ENCODE measurements at regions not wholly inside any gene's neighbourhood (a gene's known extent, or its start where the extent isn't known, plus 50 kb on each side); places are given as distances from the start of the nearest gene placed in this dataset.

GRCh38 chr12:107938446-107938845 lies 163.9 kb downstream of the ASCL4 start:
- 92 to 100% methylated on average over 1 of the region's 1 CpG for WGBS, 2 experiments (ENCODE audit: insufficient coverage in 1 of 2, insufficient read length in 1 of 2)
- Histone ChIP-seq H3K9me3 (ENCODE audit: control insufficient read depth, low read length) (peaks cover 14% of the 10 kb centered on the region), H3K4me3 (ENCODE audit: low read length) (no peak overlapping the region), H3K27ac (ENCODE audit: low read depth, low read length) (no peak overlapping the region), H3K27me3 (ENCODE audit: control insufficient read depth, insufficient read depth, low read length, poor library complexity, severe bottlenecking) (peaks cover 95% of the 10 kb centered on the region), H3K9ac (ENCODE audit: extremely low read depth, low read length, poor library complexity, severe bottlenecking) (no peak overlapping the region), H3K4me1 (ENCODE audit: control insufficient read depth, insufficient read depth, low read length) (peaks cover 7% of the 10 kb centered on the region), H3K36me3 (ENCODE audit: control insufficient read depth, insufficient read depth, low read length) (no peaks in the 10 kb centered on the region)
- DNase-seq: no peak
- Mint-ChIP-seq H3K27ac (no peak overlapping the region), H3K4me3 (no peak overlapping the region), H3K4me1 (peaks cover 15% of the 10 kb centered on the region), H3K27me3 (ENCODE audit: insufficient read depth) (peaks cover 94% of the 10 kb centered on the region), H3K9me3 (peaks cover 5% of the 10 kb centered on the region), H3K36me3 (ENCODE audit: low read depth) (no peaks in the 10 kb centered on the region)
- TF ChIP-seq CTCF (conservative IDR thresholded peaks at IDR 0.05): no peak

GRCh38 chr12:107948391-107948945 lies 174.0 kb downstream of the ASCL4 start:
- Mint-ChIP-seq H3K9me3 (no peaks in the 10 kb centered on the region), H3K4me3 (no peak overlapping the region), H3K27ac (no peak overlapping the region), H3K27me3 (ENCODE audit: insufficient read depth) (peaks cover 55% of the 10 kb centered on the region), H3K4me1 (no peaks in the 10 kb centered on the region), H3K36me3 (ENCODE audit: low read depth) (no peaks in the 10 kb centered on the region)
- Histone ChIP-seq H3K27ac (ENCODE audit: low read depth, low read length) (no peak overlapping the region), H3K9ac (ENCODE audit: extremely low read depth, low read length, poor library complexity, severe bottlenecking) (no peak overlapping the region), H3K36me3 (ENCODE audit: control insufficient read depth, insufficient read depth, low read length) (no peaks in the 10 kb centered on the region), H3K4me1 (ENCODE audit: control insufficient read depth, insufficient read depth, low read length) (no peaks in the 10 kb centered on the region), H3K27me3 (ENCODE audit: control insufficient read depth, insufficient read depth, low read length, poor library complexity, severe bottlenecking) (peaks cover 58% of the 10 kb centered on the region), H3K9me3 (ENCODE audit: control insufficient read depth, low read length) (no peaks in the 10 kb centered on the region), H3K4me3 (ENCODE audit: low read length) (no peak overlapping the region)
- no peak for DNase-seq
- TF ChIP-seq CTCF (conservative IDR thresholded peaks at IDR 0.05): no peak
- 93 to 94% methylated on average over 10 to 12 of the region's 12 CpGs for WGBS, 2 experiments (ENCODE audit: insufficient coverage in 1 of 2, insufficient read length in 1 of 2)

GRCh38 chr12:107951024-107951423 lies 176.5 kb downstream of the ASCL4 start:
- 80% methylated on average over 2 of the region's 2 CpGs; no CpG with 5 or more reads in 1 of the 2 experiments for WGBS, 2 experiments (ENCODE audit: insufficient coverage in 1 of 2, insufficient read length in 1 of 2)
- H3K27me3 Mint-ChIP-seq (ENCODE audit: insufficient read depth): peaks cover 47% of the 10 kb centered on the region

More at GRCh38 chr12:107951024-107951423, 176.5 kb downstream of the ASCL4 start:
- no peak for TF ChIP-seq CTCF (conservative IDR thresholded peaks at IDR 0.05)
- Mint-ChIP-seq H3K4me3 (no peak overlapping the region), H3K4me1 (no peaks in the 10 kb centered on the region), H3K36me3 (ENCODE audit: low read depth) (no peaks in the 10 kb centered on the region), H3K27ac (no peak overlapping the region), H3K9me3 (no peaks in the 10 kb centered on the region)
- no peak for DNase-seq
- Histone ChIP-seq H3K27ac (ENCODE audit: low read depth, low read length) (no peak overlapping the region), H3K9ac (ENCODE audit: extremely low read depth, low read length, poor library complexity, severe bottlenecking) (no peak overlapping the region), H3K4me3 (ENCODE audit: low read length) (no peak overlapping the region), H3K9me3 (ENCODE audit: control insufficient read depth, low read length) (no peaks in the 10 kb centered on the region), H3K27me3 (ENCODE audit: control insufficient read depth, insufficient read depth, low read length, poor library complexity, severe bottlenecking) (peaks cover 55% of the 10 kb centered on the region), H3K36me3 (ENCODE audit: control insufficient read depth, insufficient read depth, low read length) (no peaks in the 10 kb centered on the region), H3K4me1 (ENCODE audit: control insufficient read depth, insufficient read depth, low read length) (no peaks in the 10 kb centered on the region)
